ENCODE measurements at regions not wholly inside any gene's neighbourhood (a gene's known extent, or its start where the extent isn't known, plus 50 kb on each side); places are given as distances from the start of the nearest gene placed in this dataset.

DNA sequence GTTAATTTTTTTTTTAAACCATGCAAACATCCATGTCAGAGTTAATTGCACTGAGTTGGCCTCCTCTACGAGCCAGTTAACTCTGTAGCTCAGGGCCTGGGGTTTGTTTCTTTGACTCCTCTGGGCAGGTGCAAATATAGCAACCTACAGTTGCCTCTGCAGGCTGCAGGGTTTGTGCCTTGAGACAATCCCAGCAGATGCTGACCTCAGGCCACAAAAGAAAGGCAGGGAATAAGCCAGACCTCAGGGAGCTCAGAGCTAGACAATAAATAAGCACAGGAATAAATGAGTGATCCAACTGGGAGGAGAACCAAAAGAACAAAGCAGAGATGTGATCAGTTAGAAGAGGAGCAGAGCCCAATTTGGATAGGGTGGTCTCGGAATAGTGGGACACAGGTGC is 390.8 kb downstream of the SHANK2 start:
- no peak for DNase-seq

DNA sequence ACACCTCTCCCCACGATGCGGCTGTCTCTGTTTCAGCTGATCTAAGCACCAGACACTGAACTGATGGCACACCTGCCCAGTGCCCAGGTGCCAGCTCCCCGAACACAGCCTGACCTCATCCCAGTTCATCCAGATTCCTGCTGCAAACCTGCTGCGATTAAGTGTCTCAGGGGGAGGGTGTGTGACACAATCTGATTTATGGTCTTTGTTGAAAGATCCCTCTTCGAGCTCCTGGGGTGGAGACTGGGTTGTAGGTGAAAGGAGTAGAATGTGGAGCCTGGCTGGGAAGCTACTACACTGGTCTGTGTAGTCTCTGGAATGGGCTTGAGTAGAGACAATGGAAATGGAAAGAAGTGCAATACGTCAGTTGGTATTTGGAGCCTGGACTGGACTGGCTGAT is 390.3 kb downstream of the SHANK2 start:
- no peak for DNase-seq

DNA sequence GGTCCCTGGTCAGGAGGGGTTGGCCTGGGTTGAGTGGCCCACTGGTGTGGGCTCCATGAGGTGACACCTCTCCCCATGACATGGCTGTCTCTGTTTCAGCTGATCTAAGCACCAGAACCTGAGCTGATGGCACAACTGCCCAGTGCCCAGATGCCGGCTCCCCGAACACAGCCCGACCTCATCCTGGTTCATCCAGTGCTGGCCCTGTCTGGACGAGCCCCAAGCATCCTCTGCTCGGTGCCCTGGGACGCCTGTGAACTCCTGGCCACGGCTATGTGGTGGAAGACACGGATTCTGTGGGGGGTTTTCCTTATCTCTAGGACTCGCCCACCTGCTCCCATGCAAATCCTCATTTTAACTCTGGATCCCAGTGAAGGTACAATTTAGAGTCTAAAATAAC is 389.2 kb downstream of the SHANK2 start:
- no peak for DNase-seq

DNA sequence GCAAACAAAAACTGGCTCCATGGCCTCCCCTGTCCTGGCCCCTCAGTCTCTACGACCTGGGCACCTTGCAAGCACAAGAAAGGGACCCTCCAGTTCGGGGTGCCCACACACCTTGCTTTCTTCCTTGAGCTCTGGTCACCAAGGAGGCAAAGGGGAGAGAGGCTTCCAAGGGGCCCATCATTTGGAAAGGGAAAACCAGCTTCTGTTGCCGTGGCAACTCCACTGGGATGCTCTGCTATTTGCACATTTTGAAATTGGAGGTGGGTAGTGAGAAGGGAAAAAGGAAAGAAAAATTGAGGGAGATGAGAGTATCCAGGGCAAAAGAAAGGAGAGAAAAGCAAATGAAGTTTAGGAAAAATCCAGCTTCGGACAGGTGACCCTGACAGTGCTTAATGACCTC is 388.4 kb downstream of the SHANK2 start:
- DNase-seq: no peak

DNA sequence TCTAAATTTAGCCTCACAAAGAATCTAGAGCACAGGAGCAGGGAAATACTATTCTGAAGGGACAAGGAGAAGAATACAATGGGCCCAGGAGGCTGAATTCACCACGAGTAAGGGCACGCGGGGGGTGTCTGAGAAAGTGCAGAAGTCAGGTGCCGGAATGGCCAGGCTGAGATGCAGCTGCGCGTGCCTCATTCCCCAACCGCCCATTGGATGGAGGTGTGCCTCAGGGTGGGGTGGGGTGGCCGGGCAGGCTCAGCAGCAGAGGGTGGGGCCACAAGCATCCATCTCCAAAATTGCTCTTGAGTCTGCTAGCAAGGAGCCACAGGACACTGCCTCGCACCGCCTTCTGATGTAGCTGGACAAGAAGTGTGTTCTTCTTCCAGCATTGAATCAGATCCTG is 387.0 kb downstream of the SHANK2 start:
- DNase-seq: no peak

DNA sequence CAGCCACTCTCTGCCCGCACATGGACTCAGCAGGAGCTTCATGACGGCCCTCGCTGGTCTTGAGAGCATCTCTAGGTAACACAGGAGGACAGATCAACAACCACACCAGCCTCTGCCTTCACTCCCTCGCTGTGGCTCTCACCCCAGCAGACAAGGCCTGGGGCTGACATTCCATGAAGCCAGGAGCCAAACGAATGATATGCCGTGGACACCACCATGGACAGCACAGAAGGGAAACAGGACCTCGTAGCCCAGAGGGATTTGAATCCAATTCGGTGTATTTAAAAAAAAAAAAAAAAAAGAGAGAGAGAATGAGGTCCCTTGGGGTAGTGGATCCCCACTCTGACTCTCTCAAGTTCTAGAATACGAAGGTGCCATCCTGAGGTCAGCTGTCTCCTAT is 385.5 kb downstream of the SHANK2 start:
- no peak for DNase-seq

DNA sequence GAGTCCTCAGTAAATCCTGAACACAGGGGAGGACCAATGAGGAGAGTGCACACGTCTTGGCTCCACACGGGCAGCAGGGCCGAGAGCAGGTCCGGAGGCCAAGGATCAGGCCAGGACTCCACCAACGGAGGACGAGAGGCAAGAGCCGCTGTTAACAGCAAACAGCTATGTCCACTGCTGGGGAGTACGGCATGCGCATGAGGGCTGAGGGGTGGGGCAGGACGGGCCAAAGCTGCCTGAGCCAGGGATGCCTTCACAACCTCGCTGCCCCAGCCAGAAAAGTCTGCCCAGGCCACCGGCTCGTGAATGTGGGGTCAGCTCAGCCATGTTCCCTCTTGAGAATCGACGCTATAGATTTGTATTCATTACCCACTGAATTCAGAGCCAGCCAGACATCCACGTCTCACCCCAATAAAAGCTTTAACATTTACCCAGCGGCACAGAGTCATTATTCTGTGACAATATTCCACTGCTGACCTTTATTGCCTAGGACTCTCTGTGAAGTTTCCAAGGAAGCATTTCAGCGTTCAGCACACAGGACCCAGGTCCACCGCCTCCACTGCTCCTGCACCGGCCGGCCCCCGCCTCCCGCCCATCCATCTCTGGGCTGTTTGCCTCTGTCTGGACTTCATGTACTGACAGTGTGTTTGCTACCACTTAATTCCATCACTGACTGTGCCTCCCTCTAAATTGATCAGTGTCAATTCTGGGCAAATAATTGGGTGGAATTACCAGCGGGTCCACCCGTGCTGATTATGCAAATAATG is 384.9 kb downstream of the SHANK2 start:
- DNase-seq: no peak

DNA sequence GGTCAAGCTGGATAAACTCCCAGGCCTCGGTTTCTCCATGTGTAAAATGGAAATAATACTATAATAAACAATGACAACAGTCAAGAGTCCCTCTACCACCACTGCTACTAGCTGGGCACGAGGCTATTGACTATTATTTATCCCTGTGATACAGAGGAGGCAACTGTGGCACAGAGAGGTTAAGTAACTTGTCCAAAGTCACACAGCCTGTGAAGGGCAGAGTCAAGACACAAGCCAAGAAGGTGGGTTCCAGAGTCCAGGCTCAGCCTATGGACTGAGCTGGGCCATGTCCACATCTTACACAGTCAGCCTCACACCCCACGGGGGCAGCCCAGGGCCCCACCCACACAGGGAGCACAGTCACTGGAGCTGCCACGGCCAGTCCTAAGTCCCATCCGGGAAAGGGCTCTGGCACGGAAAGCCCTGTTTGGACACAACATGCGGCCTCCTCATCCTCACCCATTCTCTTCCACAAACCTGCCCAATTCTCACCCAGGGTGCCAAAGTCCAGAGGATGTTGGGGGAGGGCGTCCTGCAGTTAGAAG is 384.0 kb downstream of the SHANK2 start:
- no peak for DNase-seq

DNA sequence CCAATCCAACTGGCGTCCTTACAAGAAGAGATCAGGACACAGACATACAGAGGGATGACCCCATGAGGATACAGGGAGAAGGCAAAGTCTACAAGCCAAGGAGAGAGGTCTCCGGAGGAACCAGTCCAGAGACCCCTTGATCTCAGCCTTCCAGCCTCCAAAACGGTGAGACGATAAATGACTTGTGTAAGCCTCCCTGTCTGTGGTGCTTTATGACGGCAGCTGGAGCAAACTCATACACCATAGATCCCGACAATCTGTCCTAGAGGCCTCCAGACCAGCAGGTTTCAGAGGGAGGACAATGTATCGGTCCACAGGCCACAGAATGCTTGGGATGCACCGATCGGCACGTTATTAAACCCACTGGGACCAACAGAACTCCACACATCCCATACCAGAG is 383.3 kb downstream of the SHANK2 start:
- DNase-seq: no peak

DNA sequence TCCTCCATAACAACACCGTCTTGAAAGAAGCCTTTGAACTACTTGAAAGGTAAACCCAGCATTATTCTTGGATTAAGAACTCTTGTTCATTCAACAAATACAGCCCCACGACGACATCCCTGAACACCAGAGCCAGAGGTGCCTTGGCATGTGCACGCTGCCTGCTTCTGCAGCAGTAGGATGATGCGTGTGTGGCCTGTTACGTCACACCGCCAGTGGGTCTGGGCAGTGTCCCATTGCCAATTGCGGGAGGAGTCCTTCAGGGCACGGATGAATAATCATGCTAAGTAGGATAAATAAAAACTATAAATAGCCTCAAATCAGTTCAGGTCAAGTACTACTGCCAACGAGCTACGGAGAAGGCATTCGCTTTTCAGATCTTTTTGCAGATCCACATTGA is 380.5 kb downstream of the SHANK2 start:
- no peak for DNase-seq

DNA sequence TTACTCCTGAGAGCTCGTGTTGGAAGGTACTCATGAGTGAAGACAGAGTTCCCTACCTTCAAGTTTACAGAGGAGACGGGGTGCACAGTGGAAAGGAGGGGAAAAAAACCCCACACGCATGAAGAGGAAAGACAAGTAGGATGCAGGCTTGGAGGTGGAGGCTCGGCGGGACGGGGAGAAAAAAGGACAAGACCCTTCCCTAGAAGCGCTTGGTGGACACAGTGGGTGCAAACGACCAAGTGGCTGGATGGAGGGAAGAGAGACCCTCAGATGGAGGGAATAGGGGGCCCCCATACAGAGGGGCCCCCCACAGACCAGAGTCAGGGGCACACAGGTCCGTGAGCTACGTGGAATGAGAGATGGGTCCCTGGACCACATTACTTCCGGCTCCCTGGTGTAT is 380.1 kb downstream of the SHANK2 start:
- DNase-seq: no peak

DNA sequence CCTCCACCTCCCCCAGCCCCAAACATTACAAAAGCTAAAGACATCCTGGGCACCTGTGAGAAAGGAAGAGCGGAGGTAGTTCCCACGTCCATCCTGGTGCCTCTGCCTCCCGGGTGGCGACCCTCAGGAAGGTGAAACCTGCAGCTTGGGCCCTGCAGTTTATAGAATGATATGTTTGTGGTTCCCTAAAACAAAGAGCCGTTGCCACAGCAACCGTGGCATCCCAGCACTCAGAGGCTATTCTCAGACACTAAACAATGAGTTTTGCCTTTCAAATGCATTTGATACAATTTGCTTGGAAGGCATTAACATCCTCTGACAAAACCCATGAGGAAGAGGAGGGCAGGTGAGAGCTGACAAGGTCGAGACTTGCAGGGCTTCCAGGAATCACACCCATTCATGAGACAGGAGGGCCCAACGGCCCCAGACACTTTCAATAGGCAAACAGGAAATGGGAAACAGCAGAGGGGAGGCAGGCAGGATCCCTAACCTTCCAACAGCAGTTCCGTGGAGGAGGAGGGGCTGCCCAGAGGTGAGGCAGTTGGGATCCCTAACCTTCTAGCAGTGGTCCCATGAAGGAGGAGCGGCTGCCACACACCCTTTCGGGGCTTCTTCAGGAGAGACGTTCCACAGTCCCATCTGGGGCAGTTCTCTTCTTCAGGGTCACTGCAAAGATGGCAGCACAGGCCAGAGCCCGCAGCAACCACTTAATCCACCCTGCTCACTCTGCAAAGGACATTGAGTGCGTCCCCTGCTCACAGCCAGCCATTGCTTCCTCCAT is 379.2 kb downstream of the SHANK2 start:
- no peak for DNase-seq

DNA sequence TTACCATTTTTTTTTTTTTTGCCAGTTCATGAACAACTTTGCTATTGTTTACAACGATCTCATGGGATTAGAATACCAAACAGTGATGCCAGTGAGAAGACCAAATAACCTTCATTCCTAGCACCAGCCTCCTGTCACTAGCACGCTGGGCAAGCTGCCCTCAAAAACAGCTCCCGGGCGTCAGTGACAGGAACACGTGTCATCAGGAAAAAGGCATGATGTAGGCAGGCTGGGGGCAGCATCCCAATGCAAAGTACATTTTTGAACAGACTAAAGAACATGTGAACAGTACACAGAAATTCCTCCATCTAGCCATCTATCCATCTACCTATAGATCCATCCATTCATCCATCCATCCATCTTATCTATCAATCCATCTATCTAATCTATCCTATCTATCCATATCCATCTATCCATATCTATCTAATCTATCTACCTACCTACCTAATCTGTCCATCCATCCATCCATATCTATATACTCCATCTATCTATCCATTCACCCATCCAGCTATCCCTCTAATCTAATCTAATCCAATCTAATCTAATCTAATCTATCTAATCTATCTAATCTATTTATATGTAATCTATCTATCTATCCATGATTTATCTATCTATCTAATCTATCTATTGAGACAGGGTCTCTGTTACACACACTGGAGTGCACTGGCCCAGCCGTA is 378.5 kb downstream of the SHANK2 start:
- no peak for DNase-seq

DNA sequence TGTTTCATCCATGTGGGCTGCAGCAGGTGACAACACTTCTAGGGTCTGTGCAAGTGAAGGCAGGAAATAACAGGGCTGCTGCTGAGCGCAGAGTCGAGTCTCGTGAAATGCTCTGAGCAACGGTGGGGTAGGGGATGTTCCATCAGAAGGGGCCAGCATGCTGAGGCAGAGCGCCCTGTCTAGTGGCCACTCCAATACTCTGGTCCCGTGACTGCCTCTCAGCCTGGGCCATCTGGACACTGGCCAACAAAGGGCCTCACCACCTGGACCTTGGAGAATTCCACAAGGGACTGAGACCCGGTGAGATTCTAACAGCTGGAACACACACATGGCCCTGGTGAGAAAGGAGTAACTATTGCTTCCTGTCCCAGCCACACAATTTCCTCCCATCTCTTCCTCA is 375.7 kb downstream of the SHANK2 start:
- DNase-seq: no peak

DNA sequence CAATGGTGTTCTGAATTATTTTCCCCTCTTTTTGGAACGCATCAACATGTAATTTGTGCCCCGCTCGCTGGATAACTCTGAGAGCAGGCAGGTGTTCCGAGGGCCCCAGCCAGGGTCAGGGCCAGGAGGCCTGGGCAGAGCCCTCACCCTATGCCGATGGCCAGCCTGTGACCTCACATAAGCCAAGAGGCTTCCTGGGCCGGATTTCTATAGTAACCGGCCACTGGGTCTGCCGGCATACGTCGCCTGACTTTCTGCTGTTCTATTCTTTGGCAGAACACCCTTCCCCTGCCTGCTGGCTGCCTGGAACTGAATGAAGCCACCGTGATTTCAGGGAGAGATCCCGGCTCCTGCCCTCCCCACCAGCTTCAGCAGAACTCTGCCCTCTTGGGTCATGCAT is 375.2 kb downstream of the SHANK2 start:
- DNase-seq: no peak

DNA sequence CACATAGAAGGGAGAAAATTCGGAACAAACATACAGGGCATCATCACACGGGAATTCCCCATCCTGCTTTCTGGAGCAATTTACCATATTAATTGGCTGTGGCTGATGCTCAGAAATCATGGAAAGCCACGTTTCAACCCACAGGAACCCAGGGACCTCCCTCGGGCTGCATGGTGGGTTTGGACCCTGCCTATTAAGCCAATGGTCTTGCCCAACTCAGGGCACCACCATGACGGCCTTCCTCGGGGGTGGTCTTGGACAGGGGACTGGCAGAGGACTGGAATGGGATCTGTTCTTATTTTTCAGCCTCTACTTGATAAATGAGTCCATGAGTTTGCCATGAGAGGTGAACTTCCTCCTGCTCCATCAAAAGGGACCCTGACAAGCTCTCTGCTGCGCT is 374.0 kb downstream of the SHANK2 start:
- DNase-seq: no peak

DNA sequence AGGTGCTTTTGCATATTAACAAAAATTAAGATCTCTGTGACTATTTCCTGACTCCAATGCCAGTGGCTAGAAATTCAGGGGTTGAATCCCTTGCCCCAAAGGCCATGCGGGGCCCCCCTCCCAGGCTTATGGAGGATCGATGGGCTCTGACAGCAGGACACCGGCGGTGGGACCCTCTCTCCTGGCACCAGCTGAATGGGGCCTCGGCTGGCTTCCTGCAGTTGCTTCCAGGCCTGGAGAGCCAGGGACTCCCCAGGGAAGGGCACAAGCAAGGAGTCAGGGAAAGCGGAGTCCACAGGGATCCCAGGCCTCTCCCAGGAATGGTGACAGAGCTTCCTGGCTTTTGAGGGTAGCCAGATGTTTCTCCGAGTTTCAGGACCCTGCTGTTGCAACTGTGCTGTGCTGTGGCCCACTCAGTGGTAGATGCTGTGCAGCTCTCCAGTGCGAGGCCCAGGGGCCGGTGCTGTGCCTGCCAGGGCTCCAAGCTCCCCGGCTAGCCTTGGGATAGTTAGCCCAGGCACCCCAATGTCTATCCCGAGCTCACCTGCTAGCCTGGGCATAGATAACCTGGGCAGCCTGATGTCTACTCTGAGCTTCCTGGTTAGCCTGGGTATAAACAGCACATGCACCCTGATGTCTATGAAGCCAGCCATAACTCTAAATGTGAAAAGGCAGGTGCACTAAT is 372.6 kb downstream of the SHANK2 start:
- DNase-seq: no peak

DNA sequence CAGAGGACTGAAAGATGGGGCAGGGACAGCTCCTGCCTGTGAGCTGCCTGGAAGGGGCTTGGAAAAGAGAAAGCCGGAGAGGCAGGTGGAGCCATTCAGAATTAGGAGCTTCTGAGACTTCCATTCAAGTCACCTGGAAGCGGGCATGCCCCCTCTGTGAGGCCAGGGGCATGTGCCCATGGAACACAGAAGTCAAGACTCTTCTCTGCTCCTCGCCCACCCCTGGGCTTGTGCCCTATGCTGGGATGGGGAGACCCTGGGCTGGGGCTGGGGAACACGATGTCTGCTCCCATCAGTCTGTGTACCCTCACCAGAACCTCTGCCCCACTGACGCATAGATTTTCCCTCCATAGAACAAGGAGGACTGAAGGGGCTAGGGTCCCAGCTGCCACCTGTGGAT is 372.0 kb downstream of the SHANK2 start:
- no peak for DNase-seq

DNA sequence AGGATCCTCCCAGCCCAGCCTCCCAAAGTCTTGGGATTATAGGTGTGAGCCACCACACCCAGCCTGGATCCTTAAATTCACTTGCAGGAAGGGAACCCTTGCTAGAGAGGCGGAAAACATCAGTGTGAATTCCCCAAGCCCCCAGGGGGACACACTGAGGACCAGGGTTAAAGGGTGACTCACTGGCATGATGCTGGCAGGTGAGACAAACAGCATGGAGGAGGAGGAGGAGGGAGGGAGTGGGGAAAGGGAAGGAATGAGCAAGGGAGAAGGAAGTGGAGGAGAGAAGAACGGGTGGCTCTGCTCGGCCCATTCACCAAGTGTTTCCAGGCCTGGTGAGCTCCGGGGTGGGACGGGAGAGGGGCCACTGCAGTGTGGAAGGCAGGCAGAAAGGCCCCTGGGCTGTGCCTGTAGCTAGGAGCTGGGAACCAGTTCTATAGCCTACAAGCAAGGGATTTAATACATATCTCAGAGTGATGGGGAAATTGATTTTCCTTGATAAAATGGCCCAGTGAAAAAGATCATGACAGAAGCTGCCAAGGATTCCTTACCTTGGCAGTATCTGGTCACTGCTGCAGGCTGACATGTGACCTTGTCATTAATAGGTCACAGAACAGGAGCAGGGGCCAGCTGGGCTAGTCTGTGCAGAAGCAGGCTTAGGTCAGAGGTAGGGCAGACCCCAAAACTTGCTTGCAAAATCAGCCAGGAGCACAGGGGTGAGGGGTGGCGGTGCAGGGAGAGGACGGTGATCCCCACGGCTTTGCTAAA is 370.2 kb downstream of the SHANK2 start:
- DNase-seq: no peak

DNA sequence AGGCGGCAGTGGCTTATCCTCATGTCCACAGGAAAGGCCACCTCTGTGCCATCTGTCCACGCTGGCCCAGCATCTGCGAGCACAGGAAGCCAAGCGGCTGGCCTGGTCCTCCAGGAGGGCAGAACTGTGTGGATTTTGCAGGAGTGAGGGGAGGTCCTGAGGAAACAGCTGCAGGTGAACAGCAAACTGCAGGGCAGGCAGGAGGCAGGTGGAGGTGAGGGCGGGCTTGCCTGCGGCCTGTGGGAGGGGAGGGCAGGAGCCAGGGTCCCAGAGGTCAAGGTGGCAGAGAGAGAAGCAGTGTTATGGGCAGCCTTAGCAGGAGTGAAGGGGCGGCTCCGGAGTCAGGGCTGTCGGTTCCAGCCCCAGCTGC is 369.7 kb downstream of the SHANK2 start:
- DNase-seq: no peak

DNA sequence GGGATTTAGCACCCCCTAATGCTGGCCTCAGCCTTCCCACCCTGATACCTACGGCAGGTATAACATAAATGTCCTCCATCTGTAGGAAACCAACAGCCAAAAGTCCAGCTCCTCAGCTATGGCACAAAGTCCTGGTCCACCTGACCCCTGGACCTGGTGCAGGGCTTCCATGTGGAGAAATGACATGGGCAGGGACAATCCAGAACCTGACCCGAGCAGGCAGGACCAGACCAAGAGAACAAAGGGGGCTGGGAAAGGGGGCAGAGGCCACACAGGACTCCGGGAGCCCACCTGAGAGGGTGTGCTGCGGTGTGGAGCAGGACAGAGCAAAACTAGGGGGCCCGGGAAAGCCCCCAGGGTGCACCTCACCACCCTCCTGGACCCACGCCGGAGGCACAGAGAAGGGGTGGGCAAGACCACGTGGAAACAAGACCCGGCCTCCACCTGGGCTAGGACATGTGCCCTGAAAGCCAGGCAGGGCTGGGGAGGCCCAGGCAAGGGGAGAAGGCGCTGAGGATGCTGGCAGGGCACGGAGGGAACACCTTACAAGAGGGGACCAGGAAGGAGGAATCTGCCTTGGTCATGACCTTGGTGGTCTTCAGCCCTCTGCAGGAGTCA is 368.9 kb downstream of the SHANK2 start:
- DNase-seq: no peak
